ENCODE measurements at regions not wholly inside any gene's neighbourhood (a gene's known extent, or its start where the extent isn't known, plus 50 kb on each side); places are given as distances from the start of the nearest gene placed in this dataset.

DNA sequence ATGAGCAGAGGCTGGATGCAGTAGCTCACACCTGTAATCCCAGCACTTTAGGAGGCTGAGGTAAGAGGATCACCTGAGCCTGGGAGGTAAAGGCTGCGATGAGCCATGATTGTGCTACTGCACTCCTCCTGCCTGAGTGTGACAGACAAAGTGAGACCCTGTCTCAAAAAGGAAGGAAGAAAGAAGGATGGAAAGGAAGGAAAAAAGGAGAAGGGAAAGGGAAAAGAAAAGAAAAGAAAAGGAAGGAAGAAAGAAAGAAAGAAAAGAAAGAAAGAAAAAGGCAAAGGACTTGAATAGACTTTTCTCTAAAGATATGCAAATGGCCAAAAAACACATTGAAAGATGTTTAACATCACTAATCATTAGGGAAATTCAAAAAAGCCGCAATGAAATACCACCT is 215.3 kb upstream of the MYLIP start:
- TF ChIP-seq RAD21 (IDR thresholded peaks at IDR 0.05; ENCODE audit: low read depth): no peak
- TF ChIP-seq, protein P1, sequence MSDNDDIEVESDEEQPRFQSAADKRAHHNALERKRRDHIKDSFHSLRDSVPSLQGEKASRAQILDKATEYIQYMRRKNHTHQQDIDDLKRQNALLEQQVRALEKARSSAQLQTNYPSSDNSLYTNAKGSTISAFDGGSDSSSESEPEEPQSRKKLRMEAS (IDR thresholded peaks at IDR 0.05): no peak
- no peak for TF ChIP-seq TAF1 (IDR thresholded peaks at IDR 0.05; ENCODE audit: low read depth)
- TF ChIP-seq CEBPB (IDR thresholded peaks at IDR 0.05): no peak
- TF ChIP-seq, protein P2, sequence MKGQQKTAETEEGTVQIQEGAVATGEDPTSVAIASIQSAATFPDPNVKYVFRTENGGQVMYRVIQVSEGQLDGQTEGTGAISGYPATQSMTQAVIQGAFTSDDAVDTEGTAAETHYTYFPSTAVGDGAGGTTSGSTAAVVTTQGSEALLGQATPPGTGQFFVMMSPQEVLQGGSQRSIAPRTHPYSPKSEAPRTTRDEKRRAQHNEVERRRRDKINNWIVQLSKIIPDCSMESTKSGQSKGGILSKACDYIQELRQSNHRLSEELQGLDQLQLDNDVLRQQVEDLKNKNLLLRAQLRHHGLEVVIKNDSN (IDR thresholded peaks at IDR 0.05): no peak
- no peak for TF ChIP-seq TEAD4 (IDR thresholded peaks at IDR 0.05)
- TF ChIP-seq FOXM1 (IDR thresholded peaks at IDR 0.05; ENCODE audit: borderline replicate concordance, low read depth): no peak
- no peak for TF ChIP-seq YY1 (IDR thresholded peaks at IDR 0.05; ENCODE audit: low read depth)
- no peak for TF ChIP-seq NFIC (IDR thresholded peaks at IDR 0.05)
- no peak for TF ChIP-seq ZBTB7A (IDR thresholded peaks at IDR 0.05; ENCODE audit: low read depth)
